ENCODE measurements at regions not wholly inside any gene's neighbourhood (a gene's known extent, or its start where the extent isn't known, plus 50 kb on each side); places are given as distances from the start of the nearest gene placed in this dataset.
"Not testable (repeated sequence)": the region's sequence is repeated elsewhere in the genome, so short reads cannot be mapped to it uniquely, and the experiment has no call there.

DNA sequence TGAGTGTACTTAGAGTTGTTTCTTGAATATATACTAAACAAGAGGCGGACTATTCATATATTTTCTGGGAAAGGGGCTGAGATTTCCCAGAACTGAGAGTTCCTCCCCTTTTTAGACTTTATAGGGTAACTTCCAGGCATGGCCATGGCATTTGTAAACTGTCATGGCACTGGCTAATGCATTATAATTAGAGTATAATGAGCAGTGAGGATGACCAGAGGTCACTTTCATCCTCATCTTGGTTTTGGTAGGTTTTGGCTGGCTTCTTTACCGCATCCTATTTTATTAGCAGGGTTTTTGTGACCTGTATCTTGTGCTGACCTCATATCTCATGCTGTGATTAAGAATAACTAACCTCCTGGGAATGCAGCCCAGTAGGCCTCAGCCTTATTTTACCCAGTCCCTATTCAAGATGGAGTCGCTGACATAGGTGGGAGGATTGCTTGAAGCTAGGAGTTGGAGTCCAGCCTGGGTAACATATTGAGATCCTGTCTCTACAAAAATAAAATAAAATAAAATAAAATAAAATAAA is 91.4 kb downstream of the MOBP start:
- no peak overlapping the region for H3K4me3 ChIP-seq (ENCODE audit: low read depth, low read length)
- TF ChIP-seq, protein P1, sequence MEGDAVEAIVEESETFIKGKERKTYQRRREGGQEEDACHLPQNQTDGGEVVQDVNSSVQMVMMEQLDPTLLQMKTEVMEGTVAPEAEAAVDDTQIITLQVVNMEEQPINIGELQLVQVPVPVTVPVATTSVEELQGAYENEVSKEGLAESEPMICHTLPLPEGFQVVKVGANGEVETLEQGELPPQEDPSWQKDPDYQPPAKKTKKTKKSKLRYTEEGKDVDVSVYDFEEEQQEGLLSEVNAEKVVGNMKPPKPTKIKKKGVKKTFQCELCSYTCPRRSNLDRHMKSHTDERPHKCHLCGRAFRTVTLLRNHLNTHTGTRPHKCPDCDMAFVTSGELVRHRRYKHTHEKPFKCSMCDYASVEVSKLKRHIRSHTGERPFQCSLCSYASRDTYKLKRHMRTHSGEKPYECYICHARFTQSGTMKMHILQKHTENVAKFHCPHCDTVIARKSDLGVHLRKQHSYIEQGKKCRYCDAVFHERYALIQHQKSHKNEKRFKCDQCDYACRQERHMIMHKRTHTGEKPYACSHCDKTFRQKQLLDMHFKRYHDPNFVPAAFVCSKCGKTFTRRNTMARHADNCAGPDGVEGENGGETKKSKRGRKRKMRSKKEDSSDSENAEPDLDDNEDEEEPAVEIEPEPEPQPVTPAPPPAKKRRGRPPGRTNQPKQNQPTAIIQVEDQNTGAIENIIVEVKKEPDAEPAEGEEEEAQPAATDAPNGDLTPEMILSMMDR (IDR thresholded peaks at IDR 0.05; ENCODE audit: low read depth, low read length, missing control alignments), result no peak
- in situ Hi-C loops (cut with HindIII; ENCODE audit: low sequenced_read_pairs), result no loop called here
- DNase-seq (ENCODE audit: low read depth), result no peak

DNA sequence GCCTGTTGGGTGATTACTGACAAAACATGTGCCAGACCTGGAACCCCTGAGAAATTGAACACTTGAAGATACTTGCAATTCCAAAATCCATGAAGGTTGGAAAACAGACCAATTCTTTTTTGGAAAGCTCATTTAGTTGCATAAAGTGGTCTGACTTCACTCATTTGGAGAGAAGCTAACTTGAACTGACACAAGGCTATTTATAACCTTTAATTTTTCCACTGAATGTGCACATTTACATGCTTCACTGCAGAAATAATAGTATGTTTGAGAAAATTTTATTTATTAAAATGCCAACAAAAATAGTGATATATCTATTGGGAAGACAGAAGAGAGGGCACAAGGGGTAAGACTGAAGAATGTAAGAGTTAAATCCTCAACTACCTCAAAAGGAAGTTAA is 92.1 kb downstream of the MOBP start:
- no peak overlapping the region for H3K4me3 ChIP-seq (ENCODE audit: low read depth, low read length)
- in situ Hi-C loops (cut with HindIII; ENCODE audit: low sequenced_read_pairs), result no loop called here
- DNase-seq (ENCODE audit: low read depth), result no peak
- TF ChIP-seq, protein P1 (IDR thresholded peaks at IDR 0.05; ENCODE audit: low read depth, low read length, missing control alignments), result no peak

DNA sequence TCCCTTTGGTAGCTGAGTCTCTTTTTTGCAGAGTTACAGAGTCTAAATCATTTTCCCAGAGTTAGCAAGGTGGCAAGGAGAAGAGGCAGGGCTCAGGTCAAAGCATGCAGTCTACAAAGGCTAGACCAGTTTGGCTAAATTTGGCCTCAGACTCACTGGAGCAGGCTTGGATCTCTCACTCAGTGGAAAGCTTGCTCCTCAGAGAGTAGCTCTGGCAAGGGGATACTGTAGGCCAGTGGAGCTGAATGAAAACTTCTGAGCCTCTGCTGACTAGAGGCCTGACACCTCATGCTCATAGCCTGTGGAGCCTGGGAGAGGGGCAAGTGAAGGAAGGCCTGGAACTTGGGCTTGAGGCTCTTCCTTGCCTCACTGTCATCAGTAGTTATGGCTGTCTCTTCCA is 101.0 kb downstream of the MOBP start:
- TF ChIP-seq, protein P1 (IDR thresholded peaks at IDR 0.05; ENCODE audit: low read depth, low read length, missing control alignments), result no peak
- no peak overlapping the region for H3K4me3 ChIP-seq (ENCODE audit: low read depth, low read length)
- no peak for DNase-seq (ENCODE audit: low read depth)
- in situ Hi-C loops (cut with HindIII; ENCODE audit: low sequenced_read_pairs), result no loop called here

DNA sequence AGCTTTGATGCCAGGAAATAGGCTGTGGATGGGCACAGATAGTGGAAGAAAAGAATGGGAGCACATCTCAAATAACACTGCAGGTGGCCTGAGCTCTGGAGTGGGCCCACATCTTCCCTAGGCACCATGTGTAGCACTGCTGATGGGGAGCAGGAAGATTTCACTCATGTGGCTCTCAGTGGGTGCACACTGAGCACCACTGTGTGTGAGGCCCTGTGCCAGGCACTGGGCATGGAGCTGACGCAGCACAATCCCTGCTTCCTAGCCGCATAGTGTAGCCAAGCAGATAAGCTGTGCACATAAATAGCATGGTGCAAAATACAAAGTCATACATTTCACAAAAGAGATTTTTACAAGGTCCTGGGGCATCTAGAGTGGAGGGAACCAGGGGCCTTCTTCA is 101.6 kb downstream of the MOBP start:
- in situ Hi-C loops (cut with HindIII; ENCODE audit: low sequenced_read_pairs), result no loop called here
- DNase-seq (ENCODE audit: low read depth), result no peak
- H3K4me3 ChIP-seq (ENCODE audit: low read depth, low read length), result no peak overlapping the region
- TF ChIP-seq, protein P1 (IDR thresholded peaks at IDR 0.05; ENCODE audit: low read depth, low read length, missing control alignments), result no peak

DNA sequence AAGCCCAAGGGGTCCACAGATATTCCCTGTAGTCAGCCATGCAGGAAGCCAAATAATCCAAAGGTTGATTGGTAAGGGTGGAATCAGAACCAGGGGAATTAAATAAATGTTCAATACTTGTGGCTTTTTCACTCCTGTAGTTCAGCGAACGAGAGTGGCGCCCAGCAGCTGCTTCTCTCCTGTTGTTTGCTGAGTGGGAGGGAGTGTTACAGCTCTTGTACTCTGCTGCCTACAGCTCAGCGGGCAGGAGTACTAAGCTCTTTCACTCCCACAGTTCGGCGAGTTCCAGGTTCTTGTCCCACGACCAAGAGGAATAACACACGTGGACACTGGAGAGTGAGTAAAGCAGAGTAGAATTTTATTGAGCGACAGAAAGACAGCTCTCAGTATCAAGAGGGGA is 105.9 kb downstream of the MOBP start:
- in situ Hi-C loops (cut with HindIII; ENCODE audit: low sequenced_read_pairs), result no loop called here
- TF ChIP-seq, protein P1 (IDR thresholded peaks at IDR 0.05; ENCODE audit: low read depth, low read length, missing control alignments), result no peak
- no peak overlapping the region for H3K4me3 ChIP-seq (ENCODE audit: low read depth, low read length)
- no peak for DNase-seq (ENCODE audit: low read depth)

DNA sequence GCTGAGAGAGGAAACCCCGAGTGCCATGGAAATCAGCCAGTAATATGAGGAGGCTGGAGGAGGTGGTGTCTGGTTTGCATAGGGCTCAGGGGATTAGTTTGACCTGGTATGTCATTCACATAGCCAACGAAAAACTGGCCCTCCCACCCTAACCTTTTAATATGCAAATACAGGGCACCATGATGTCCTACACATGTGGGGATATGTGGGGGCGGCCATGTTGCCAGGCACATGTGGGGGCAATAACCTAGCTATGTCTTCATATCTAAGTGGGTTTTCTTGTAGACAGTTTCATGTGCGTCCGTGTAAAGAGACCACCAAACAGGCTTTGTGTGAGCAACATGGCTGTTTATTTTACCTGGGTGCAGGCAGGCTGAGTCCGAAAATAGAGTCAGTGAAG is 110.1 kb downstream of the MOBP start:
- H3K4me3 ChIP-seq (ENCODE audit: low read depth, low read length), result no peak overlapping the region
- TF ChIP-seq, protein P1 (IDR thresholded peaks at IDR 0.05; ENCODE audit: low read depth, low read length, missing control alignments), result no peak
- DNase-seq (ENCODE audit: low read depth), result no peak
- in situ Hi-C loops (cut with HindIII; ENCODE audit: low sequenced_read_pairs), result no loop called here

DNA sequence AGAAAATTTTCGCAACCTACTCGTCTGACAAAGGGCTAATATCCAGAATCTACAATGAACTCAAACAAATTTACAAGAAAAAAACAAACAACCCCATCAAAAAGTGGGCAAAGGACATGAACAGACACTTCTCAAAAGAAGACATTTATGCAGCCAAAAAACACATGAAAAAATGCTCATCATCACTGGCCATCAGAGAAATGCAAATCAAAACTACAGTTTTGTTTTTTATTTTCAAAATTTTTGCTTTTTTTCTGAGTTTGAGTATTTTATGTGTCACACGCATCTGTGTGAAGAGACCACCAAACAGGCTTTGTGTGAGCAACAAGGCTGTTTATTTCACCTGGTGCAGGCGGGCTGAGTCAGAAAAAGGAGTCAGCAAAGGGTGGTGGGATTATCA is 118.7 kb downstream of the MOBP start:
- H3K4me3 ChIP-seq (ENCODE audit: low read depth, low read length); DNase-seq (ENCODE audit: low read depth); in situ Hi-C loops (cut with HindIII; ENCODE audit: low sequenced_read_pairs): not testable (repeated sequence)
